Endothelial cell of umbilical vein (primary cell): ENCODE measurements at regions not wholly inside any gene's neighbourhood (a gene's known extent, or its start where the extent isn't known, plus 50 kb on each side); places are given as distances from the start of the nearest gene placed in this dataset.
"Not testable (repeated sequence)": the region's sequence is repeated elsewhere in the genome, so short reads cannot be mapped to it uniquely, and the experiment has no call there.

Experiments used
- BruUV-seq: library from RNA; stranded (reverse); fragments of 400-500 nt; replicated peaks from 2 replicates; lab custom pipeline; 2021; lab: Mats Ljungman, UMichigan
- CTCF ChIA-PET: fragments of 300-600, 350-600 bp; sonication (Branson Sonifier 250); formaldehyde crosslinking; loops from one replicate; lab custom pipeline; 2021; ENCODE audit warnings: antibody characterized with exemption, inconsistent platforms; lab: Charles Lee
- POLR2A ChIA-PET: fragments of 300-600, 350-600 bp; sonication (Branson Sonifier 250); formaldehyde crosslinking; loops from one replicate; lab custom pipeline; 2021; ENCODE audit warnings: antibody characterized with exemption, inconsistent platforms; lab: Charles Lee
- DNase-seq: peaks from one replicate; pipeline ENCODE4 v3.0.0-alpha.2; 2011; ENCODE audit warnings: low read depth, low spot score
- FAIRE-seq: peaks from 2 replicates; lab custom pipeline; 2011; peaks lifted over from hg19 to GRCh38; lab: Jason Lieb, UNC
- H2AFZ ChIP-seq: 2 replicates; pipeline ENCODE4 v1.6.0; 2012; ENCODE audit warnings: low read depth, low read length, control low read depth, inconsistent platforms
- H3K27ac ChIP-seq: 2 replicates; pipeline ENCODE4 v1.5.1; 2011; ENCODE audit warnings: low read depth, mild to moderate bottlenecking, control low read depth, low read length, moderate library complexity; ENCODE audit not compliant: insufficient read depth
- H3K27me3 ChIP-seq, 2 experiments: 2 replicates each; pipeline versions ENCODE4 v1.6.0 to v1.6.1; 2011; ENCODE audit warnings: low read length in 2 of 2, mixed read lengths in 1 of 2; ENCODE audit not compliant: control insufficient read depth in 2 of 2, insufficient read depth in 2 of 2
- H3K36me3 ChIP-seq, 2 experiments: 2 replicates in 1 of 2; 3 replicates in 1 of 2; pipeline ENCODE4 v1.5.1; 2011; ENCODE audit warnings: low read length in 2 of 2, mild to moderate bottlenecking in 1 of 2, moderate library complexity in 1 of 2; ENCODE audit not compliant: control insufficient read depth in 2 of 2, insufficient read depth in 2 of 2; ENCODE audit errors: extremely low read depth in 1 of 2
- H3K4me1 ChIP-seq: 3 replicates; pipeline ENCODE4 v1.5.1; 2011; ENCODE audit warnings: mild to moderate bottlenecking, low read length; ENCODE audit not compliant: control insufficient read depth, insufficient read depth; ENCODE audit errors: extremely low read depth
- H3K4me2 ChIP-seq: 2 replicates; pipeline ENCODE4 v1.6.1; 2011; ENCODE audit warnings: low read length, control low read depth, mixed read lengths; ENCODE audit not compliant: insufficient read depth
- H3K4me3 ChIP-seq, 3 experiments: fragments of 200-600 bp in 1 of 3; sonication (generic), shearing (Covaris generic) in 1 of 3; replicated peaks in 1 of 3; 2 replicates each; pipeline ENCODE4 v1.5.1; 2011 to 2016; ENCODE audit warnings: control low read depth in 3 of 3, low read length in 3 of 3, mild to moderate bottlenecking in 2 of 3, inconsistent platforms in 1 of 3, low read depth in 1 of 3, moderate library complexity in 1 of 3; ENCODE audit not compliant: insufficient read depth in 1 of 3
- H3K79me2 ChIP-seq: 2 replicates; pipeline ENCODE4 v1.6.0; 2012; ENCODE audit warnings: low read length, inconsistent platforms; ENCODE audit not compliant: control insufficient read depth, insufficient read depth
- H3K9ac ChIP-seq: replicated peaks from 2 replicates; pipeline ENCODE3; 2011; ENCODE audit warnings: low read length, control low read depth; ENCODE audit not compliant: insufficient read depth; ENCODE audit errors: extremely low read depth
- H3K9me1 ChIP-seq: replicated peaks from 3 replicates; pipeline ENCODE4 v1.6.0; 2011; ENCODE audit warnings: mild to moderate bottlenecking, low read length; ENCODE audit not compliant: control insufficient read depth, insufficient read depth; ENCODE audit errors: extremely low read depth
- H3K9me3 ChIP-seq: replicated peaks from 2 replicates; pipeline ENCODE4 v1.5.1; 2012; ENCODE audit warnings: low read length, inconsistent platforms; ENCODE audit not compliant: control insufficient read depth, insufficient read depth
- H4K20me1 ChIP-seq: replicated peaks from 2 replicates; pipeline ENCODE3; 2011; ENCODE audit warnings: mild to moderate bottlenecking, low read length; ENCODE audit not compliant: control insufficient read depth, insufficient read depth; ENCODE audit errors: extremely low read depth
- GATA2 ChIP-seq: IDR thresholded peaks from 2 replicates; pipeline ENCODE4 v1.7.0; 2011; ENCODE audit warnings: low read depth, mild to moderate bottlenecking, moderate library complexity, mixed read lengths, low read length; ENCODE audit not compliant: insufficient read length, insufficient read depth
- dilution Hi-C: fragments of 300-500 bp; cut with MboI; formaldehyde crosslinking; loops from one replicate; pipeline ENCODE4 v1.15.0; 2019; ENCODE audit warnings: low sequenced_read_pairs; ENCODE audit not compliant: extremely low pct_ligation_motif_present
- intact Hi-C: fragments of 100-400 bp; cut with micrococcal nuclease; formaldehyde crosslinking; loops from one replicate; pipeline ENCODE4 v1.10.0; 2022

DNA sequence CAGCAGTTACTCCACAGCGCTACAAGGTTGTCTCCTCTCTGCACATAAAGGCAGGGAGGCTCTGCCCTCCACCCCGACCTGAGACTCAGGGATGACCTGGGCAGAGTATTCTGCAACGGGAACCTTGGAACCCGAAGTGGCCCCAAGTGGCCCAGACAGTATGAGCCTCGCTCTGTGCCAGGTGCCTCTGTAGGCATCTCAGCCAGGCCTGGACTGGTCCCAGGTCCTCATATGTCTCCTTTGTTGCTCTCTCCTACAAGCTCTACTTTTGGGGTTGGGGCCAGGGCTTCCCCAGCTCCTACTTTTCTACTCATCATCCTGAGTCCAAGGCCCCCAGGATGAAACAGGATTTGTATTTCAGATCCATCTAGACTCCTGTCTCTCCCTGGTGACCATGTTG lies 241.5 kb upstream of the PRSS1 start:
- no peaks in the 10 kb centered on the region for H3K79me2 ChIP-seq
- H3K9me1 ChIP-seq: no peaks in the 10 kb centered on the region
- ChIA-PET POLR2A (no interaction called here), CTCF (interaction anchor here (1.0 to 1.5 kb wide), 3 partner anchors 10 to 25 kb away, joined by 3 to 4 read pairs (median 3); no protein-coding TSS in a partner anchor)
- no peaks in the 10 kb centered on the region for H3K9me3 ChIP-seq
- BruUV-seq: no TSS peak
- DNase-seq (no peak), FAIRE-seq (no peak)
- intact Hi-C loops: no loop called here
- no peak overlapping the region for H2AFZ ChIP-seq
- no peaks in the 10 kb centered on the region for H3K36me3 ChIP-seq
- no peak overlapping the region for H3K9ac ChIP-seq
- H3K4me3 ChIP-seq: no peak overlapping the region
- H3K27ac ChIP-seq: no peak overlapping the region
- no peak for TF ChIP-seq GATA2
- dilution Hi-C loops: no loop called here
- H3K27me3 ChIP-seq: peaks cover 4 to 7% of the 10 kb centered on the region in 2 experiments
- H3K4me1 ChIP-seq: no peaks in the 10 kb centered on the region
- no peak overlapping the region for H3K4me2 ChIP-seq
- no peaks in the 10 kb centered on the region for H4K20me1 ChIP-seq

- intact Hi-C loops, H3K79me2 ChIP-seq, dilution Hi-C loops, H3K4me3 ChIP-seq, H3K4me2 ChIP-seq, H3K27me3 ChIP-seq, H2AFZ ChIP-seq, H4K20me1 ChIP-seq, H3K27ac ChIP-seq, BruUV-seq, POLR2A ChIA-PET, DNase-seq, H3K9me1 ChIP-seq, H3K36me3 ChIP-seq, H3K9me3 ChIP-seq, H3K4me1 ChIP-seq, H3K9ac ChIP-seq: not testable (repeated sequence)
- FAIRE-seq: peak; percentile 43
- CTCF ChIA-PET: interaction anchor here (1.2 to 2.9 kb wide), 3 partner anchors 9 to 25 kb away, joined by 3 to 15 read pairs (median 7); no protein-coding TSS in a partner anchor
These were observed 242.2 kb upstream of the PRSS1 start for GRCh38 chr7:142507066-142507465.
